Ascending aorta (tissue), 2 donors: ENCODE measurements at regions not wholly inside any gene's neighbourhood (a gene's known extent, or its start where the extent isn't known, plus 50 kb on each side); places are given as distances from the start of the nearest gene placed in this dataset.

Experiments used
- DNase-seq, 2 donors: peaks; one replicate each; pipeline ENCODE4 v3.0.0-alpha.2; 2019; ENCODE audit warnings: low spot score in 2 of 2
- H3K27ac ChIP-seq, 2 donors: fragments of 200-600 bp; sonication (generic); one replicate each; pipeline ENCODE4 v1.5.1; 2016 to 2017; ENCODE audit warnings: mild to moderate bottlenecking in 1 of 2
- H3K27me3 ChIP-seq: fragments of 200-600 bp; sonication (generic); one replicate; pipeline ENCODE4 v1.5.1; 2017
- H3K36me3 ChIP-seq, 2 donors: fragments of 200-600 bp; sonication (generic); one replicate each; pipeline ENCODE4 v1.5.1; 2016
- H3K4me1 ChIP-seq, 2 donors: fragments of 200-600 bp; sonication (generic); one replicate each; pipeline ENCODE4 v1.5.1; 2016 to 2017; ENCODE audit warnings: mild to moderate bottlenecking in 1 of 2
- H3K4me3 ChIP-seq, 2 donors: fragments of 200-600 bp; sonication (generic); one replicate each; pipeline ENCODE4 v1.5.1; 2016 to 2017; ENCODE audit warnings: mild to moderate bottlenecking in 1 of 2
- H3K9me3 ChIP-seq, 2 donors: fragments of 200-600 bp; sonication (generic); one replicate each; pipeline ENCODE4 v1.5.1; 2016
- CTCF ChIP-seq, 3 experiments: fragments of 200-600 bp in 2 of 3; fragments of 450-650 bp in 1 of 3; sonication (generic) in 2 of 3; IDR thresholded peaks; one replicate each; pipeline ENCODE4 v1.5.1; 2016 to 2019; ENCODE audit warnings: antibody characterized with exemption in 3 of 3, mild to moderate bottlenecking in 1 of 3, moderate library complexity in 1 of 3
- intact Hi-C: fragments of 100-400 bp; cut with DNase I; formaldehyde crosslinking; loops from one replicate; pipeline ENCODE4 v1.15.1; 2023

DNA sequence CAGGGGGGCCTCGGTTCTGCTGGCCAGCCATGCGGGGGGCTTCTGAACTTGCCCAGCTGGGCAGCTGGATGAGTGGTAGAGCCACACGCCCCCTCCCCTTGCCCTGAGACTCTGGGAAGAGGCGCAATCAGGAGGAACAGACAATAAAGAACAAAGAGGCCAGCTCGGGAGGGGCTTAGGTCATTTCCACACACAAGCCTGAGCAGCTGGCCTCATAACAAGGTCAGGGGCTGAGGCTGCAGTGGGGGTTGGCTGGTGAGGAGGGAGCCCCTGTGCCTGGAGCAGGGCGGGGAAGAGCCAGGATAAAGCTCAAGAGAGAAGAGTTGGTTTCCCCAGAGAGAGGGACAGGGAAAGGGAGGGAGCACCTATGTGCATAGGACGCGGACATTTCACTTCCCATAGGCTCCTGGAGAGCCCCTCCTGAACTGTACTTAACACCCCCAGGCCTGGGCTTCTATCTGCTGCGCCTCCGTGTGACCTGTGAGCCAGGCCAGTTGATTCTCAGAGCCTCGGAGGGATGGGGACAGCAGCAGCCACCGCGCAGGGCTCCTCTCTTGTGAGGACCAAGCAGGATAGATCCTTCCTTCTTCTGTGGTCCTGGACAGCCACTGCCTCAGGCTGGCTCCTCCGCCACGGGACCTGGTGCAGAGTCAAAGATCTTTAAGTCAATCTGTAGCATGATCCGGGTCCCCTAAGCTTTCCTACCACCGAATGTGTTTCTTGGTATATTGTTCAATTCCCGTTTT, 75.3 kb upstream of the GGTA1 start:
- no peak for TF ChIP-seq CTCF (IDR thresholded peaks at IDR 0.05)
- H3K4me1 ChIP-seq, result no peaks in the 10 kb centered on the region
- intact Hi-C loops, result no loop called here
- H3K36me3 ChIP-seq, result no peaks in the 10 kb centered on the region
- H3K27me3 ChIP-seq, result no peaks in the 10 kb centered on the region
- DNase-seq, result no peak
- no peaks in the 10 kb centered on the region for H3K9me3 ChIP-seq
- no peak overlapping the region for H3K27ac ChIP-seq
- H3K4me3 ChIP-seq, result no peak overlapping the region

GRCh38 chr9:121576281-121577075, 75.0 kb upstream of the DAB2IP start:
- DNase-seq, result no peak
- Histone ChIP-seq H3K4me1 (no peaks in the 10 kb centered on the region), H3K9me3 (no peaks in the 10 kb centered on the region), H3K27me3 (no peaks in the 10 kb centered on the region), H3K4me3 (no peak overlapping the region), H3K27ac (no peak overlapping the region), H3K36me3 (no peaks in the 10 kb centered on the region)
- no peak for TF ChIP-seq CTCF (IDR thresholded peaks at IDR 0.05)
- intact Hi-C loops, result no loop called here

GRCh38 chr9:121577166-121577565, 74.3 kb upstream of the DAB2IP start:
- H3K4me3 ChIP-seq, result no peak overlapping the region
- H3K27ac ChIP-seq, result no peak overlapping the region
- no peaks in the 10 kb centered on the region for H3K36me3 ChIP-seq
- DNase-seq, result no peak
- H3K9me3 ChIP-seq, result no peaks in the 10 kb centered on the region
- intact Hi-C loops, result no loop called here
- TF ChIP-seq CTCF (IDR thresholded peaks at IDR 0.05), result no peak
- H3K4me1 ChIP-seq, result no peaks in the 10 kb centered on the region
- H3K27me3 ChIP-seq, result no peaks in the 10 kb centered on the region

DNA sequence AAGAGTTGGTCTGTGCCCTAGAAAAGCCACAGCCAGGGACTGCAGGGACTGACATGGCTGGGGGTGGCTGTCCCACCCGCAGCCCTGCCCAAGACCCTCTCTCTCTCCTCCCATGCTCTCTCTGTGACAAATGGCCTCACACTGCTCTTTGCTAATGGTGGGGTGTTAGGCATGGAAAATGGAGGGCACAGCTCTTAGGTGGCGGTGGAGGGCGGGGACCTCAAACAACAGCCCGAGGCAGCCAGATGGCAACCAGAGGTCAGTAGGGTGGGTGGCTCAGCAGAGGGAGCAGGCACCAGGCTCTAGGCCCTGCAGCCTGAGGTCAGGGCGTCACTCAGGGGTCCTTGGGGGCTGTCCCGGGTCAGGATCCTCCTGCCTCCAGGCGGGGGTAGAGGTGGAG, 73.9 kb upstream of the DAB2IP start:
- intact Hi-C loops, result no loop called here
- H3K27ac ChIP-seq, result no peak overlapping the region

More for the DNA sequence above, 73.9 kb upstream of the DAB2IP start:
- Histone ChIP-seq H3K4me1 (no peaks in the 10 kb centered on the region), H3K4me3 (no peak overlapping the region), H3K9me3 (no peaks in the 10 kb centered on the region), H3K36me3 (no peaks in the 10 kb centered on the region), H3K27me3 (no peaks in the 10 kb centered on the region)
- DNase-seq, result no peak
- TF ChIP-seq CTCF (IDR thresholded peaks at IDR 0.05), result no peak
